ENCODE measurements at regions not wholly inside any gene's neighbourhood (a gene's known extent, or its start where the extent isn't known, plus 50 kb on each side); places are given as distances from the start of the nearest gene placed in this dataset.
"Not testable (repeated sequence)": the region's sequence is repeated elsewhere in the genome, so short reads cannot be mapped to it uniquely, and the experiment has no call there.

- TF ChIP-seq, protein P1, sequence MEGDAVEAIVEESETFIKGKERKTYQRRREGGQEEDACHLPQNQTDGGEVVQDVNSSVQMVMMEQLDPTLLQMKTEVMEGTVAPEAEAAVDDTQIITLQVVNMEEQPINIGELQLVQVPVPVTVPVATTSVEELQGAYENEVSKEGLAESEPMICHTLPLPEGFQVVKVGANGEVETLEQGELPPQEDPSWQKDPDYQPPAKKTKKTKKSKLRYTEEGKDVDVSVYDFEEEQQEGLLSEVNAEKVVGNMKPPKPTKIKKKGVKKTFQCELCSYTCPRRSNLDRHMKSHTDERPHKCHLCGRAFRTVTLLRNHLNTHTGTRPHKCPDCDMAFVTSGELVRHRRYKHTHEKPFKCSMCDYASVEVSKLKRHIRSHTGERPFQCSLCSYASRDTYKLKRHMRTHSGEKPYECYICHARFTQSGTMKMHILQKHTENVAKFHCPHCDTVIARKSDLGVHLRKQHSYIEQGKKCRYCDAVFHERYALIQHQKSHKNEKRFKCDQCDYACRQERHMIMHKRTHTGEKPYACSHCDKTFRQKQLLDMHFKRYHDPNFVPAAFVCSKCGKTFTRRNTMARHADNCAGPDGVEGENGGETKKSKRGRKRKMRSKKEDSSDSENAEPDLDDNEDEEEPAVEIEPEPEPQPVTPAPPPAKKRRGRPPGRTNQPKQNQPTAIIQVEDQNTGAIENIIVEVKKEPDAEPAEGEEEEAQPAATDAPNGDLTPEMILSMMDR (IDR thresholded peaks at IDR 0.05; ENCODE audit: extremely low read depth in 1 of 2, insufficient read depth in 1 of 2, low read depth in 1 of 2, low read length in 2 of 2) = not testable (repeated sequence)
- not testable (repeated sequence) for TF ChIP-seq POLR2A (IDR thresholded peaks at IDR 0.05; ENCODE audit: low read depth, low read length); POLR2AphosphoS5 (IDR thresholded peaks at IDR 0.05; ENCODE audit: insufficient read depth, low read depth, low read length)
Observed at GRCh38 chr3:124075090-124075489, 83.2 kb upstream of the ROPN1 start.
